OCI-LY3 (cell line): ENCODE measurements at regions not wholly inside any gene's neighbourhood (a gene's known extent, or its start where the extent isn't known, plus 50 kb on each side); places are given as distances from the start of the nearest gene placed in this dataset.

Experiments used
- H2AFZ ChIP-seq: fragments of 200-600, 300-600 bp; shearing (Covaris generic); 2 replicates; pipeline ENCODE4 v1.6.0; 2014; ENCODE audit warnings: antibody characterized with exemption, low read depth, low read length
- H3K27ac ChIP-seq: fragments of 200-600, 300-600 bp; sonication (generic); 2 replicates; pipeline ENCODE4 v1.5.1; 2014; ENCODE audit warnings: mild to moderate bottlenecking, low read length, moderate library complexity, mixed read lengths
- H3K27me3 ChIP-seq: fragments of 200-600, 300-600 bp; sonication (generic); 2 replicates; pipeline ENCODE4 v1.6.1; 2014; ENCODE audit warnings: low read depth, low read length, mixed read lengths
- H3K36me3 ChIP-seq: fragments of 200-600, 300-600 bp; sonication (generic); replicated peaks from 2 replicates; pipeline ENCODE3; 2014; ENCODE audit warnings: low read depth, low read length, mixed read lengths
- H3K4me1 ChIP-seq: fragments of 300-600, 200-600 bp; sonication (generic); 2 replicates; pipeline ENCODE4 v1.6.1; 2014; ENCODE audit warnings: low read length, mixed read lengths
- H3K4me2 ChIP-seq: fragments of 200-600, 300-600 bp; sonication (generic); 2 replicates; pipeline ENCODE4 v1.6.1; 2014; ENCODE audit warnings: low read length, mixed read lengths
- H3K4me3 ChIP-seq: fragments of 300-600, 200-600 bp; sonication (generic); 2 replicates; pipeline ENCODE4 v1.5.1; 2014; ENCODE audit warnings: antibody characterized with exemption, mild to moderate bottlenecking, low read length, moderate library complexity
- H3K79me2 ChIP-seq: fragments of 300-600, 200-600 bp; shearing (Covaris generic); 2 replicates; pipeline ENCODE4 v1.6.1; 2014; ENCODE audit warnings: mild to moderate bottlenecking, low read length, mixed read lengths
- H3K9ac ChIP-seq: fragments of 300-600, 200-600 bp; shearing (Covaris generic); 2 replicates; pipeline ENCODE4 v1.6.0; 2014; ENCODE audit warnings: mild to moderate bottlenecking, low read length, moderate library complexity
- H3K9me3 ChIP-seq: fragments of 200-600, 300-600 bp; shearing (Covaris generic); 2 replicates; pipeline ENCODE4 v1.6.1; 2014; ENCODE audit warnings: low read length, mixed read lengths; ENCODE audit not compliant: insufficient read depth
- H4K20me1 ChIP-seq: fragments of 200-600, 300-600 bp; sonication (generic); 2 replicates; pipeline ENCODE4 v1.6.1; 2016; ENCODE audit warnings: low read length, mixed read lengths; ENCODE audit not compliant: insufficient read depth
- CTCF ChIP-seq: fragments of 200-600, 300-600 bp; sonication (generic); IDR thresholded peaks from 2 replicates; pipeline ENCODE4 v1.5.1; 2014; ENCODE audit warnings: antibody characterized with exemption, low read length, low read depth
- EZH2phosphoT487 ChIP-seq: fragments of 200-600 bp; shearing (Covaris generic); IDR thresholded peaks from 2 replicates; pipeline ENCODE4 v1.6.1; 2018; ENCODE audit warnings: antibody characterized with exemption, mixed run types, low read depth

GRCh38 chr10:33706746-33707145, 372.3 kb upstream of the NRP1 start:
- no peak overlapping the region for H2AFZ ChIP-seq
- H3K36me3 ChIP-seq, result no peaks in the 10 kb centered on the region
- no peak overlapping the region for H3K27ac ChIP-seq
- TF ChIP-seq EZH2phosphoT487 (no peak), CTCF (no peak)
- no peaks in the 10 kb centered on the region for H3K27me3 ChIP-seq
- no peak overlapping the region for H3K4me2 ChIP-seq
- H4K20me1 ChIP-seq, result no peaks in the 10 kb centered on the region
- H3K9ac ChIP-seq, result no peak overlapping the region
- H3K9me3 ChIP-seq, result no peaks in the 10 kb centered on the region
- no peaks in the 10 kb centered on the region for H3K4me1 ChIP-seq
- no peak overlapping the region for H3K4me3 ChIP-seq
- no peaks in the 10 kb centered on the region for H3K79me2 ChIP-seq

- no peak for TF ChIP-seq CTCF
- TF ChIP-seq EZH2phosphoT487, result no peak
- Histone ChIP-seq H3K9ac (no peak overlapping the region), H4K20me1 (no peaks in the 10 kb centered on the region), H3K79me2 (no peaks in the 10 kb centered on the region), H3K27me3 (no peaks in the 10 kb centered on the region), H3K9me3 (no peaks in the 10 kb centered on the region), H3K4me3 (no peak overlapping the region), H2AFZ (no peak overlapping the region), H3K36me3 (no peaks in the 10 kb centered on the region), H3K4me2 (no peak overlapping the region), H3K27ac (no peak overlapping the region), H3K4me1 (no peaks in the 10 kb centered on the region)
Observed at GRCh38 chr10:33706191-33706590, 371.7 kb upstream of the NRP1 start.

- TF ChIP-seq EZH2phosphoT487 (no peak), CTCF (no peak)
- no peaks in the 10 kb centered on the region for H3K27me3 ChIP-seq
- H4K20me1 ChIP-seq, result no peaks in the 10 kb centered on the region
- no peak overlapping the region for H3K27ac ChIP-seq
- no peaks in the 10 kb centered on the region for H3K9me3 ChIP-seq
- H3K4me3 ChIP-seq, result no peak overlapping the region
- H3K79me2 ChIP-seq, result no peaks in the 10 kb centered on the region
- no peaks in the 10 kb centered on the region for H3K36me3 ChIP-seq
- no peak overlapping the region for H2AFZ ChIP-seq
- H3K4me1 ChIP-seq, result no peaks in the 10 kb centered on the region
- H3K4me2 ChIP-seq, result no peak overlapping the region
- no peak overlapping the region for H3K9ac ChIP-seq
Observed at GRCh38 chr10:33704214-33704830, 369.9 kb upstream of the NRP1 start.

- Histone ChIP-seq H3K27me3 (no peaks in the 10 kb centered on the region), H4K20me1 (no peaks in the 10 kb centered on the region), H3K27ac (no peak overlapping the region), H3K4me1 (no peaks in the 10 kb centered on the region), H3K9ac (no peak overlapping the region), H3K9me3 (no peaks in the 10 kb centered on the region), H3K4me3 (no peak overlapping the region), H3K36me3 (no peaks in the 10 kb centered on the region), H2AFZ (no peak overlapping the region), H3K79me2 (no peaks in the 10 kb centered on the region), H3K4me2 (no peak overlapping the region)
- TF ChIP-seq EZH2phosphoT487 (no peak), CTCF (no peak)
Observed at GRCh38 chr10:33703501-33704213, 369.2 kb upstream of the NRP1 start.
